GM12865 (cell line): ENCODE measurements at regions not wholly inside any gene's neighbourhood (a gene's known extent, or its start where the extent isn't known, plus 50 kb on each side); places are given as distances from the start of the nearest gene placed in this dataset.

Experiments used
- DNase-seq: peaks from one replicate; pipeline ENCODE4 v3.0.0; 2010; ENCODE audit warnings: low read depth
- H3K4me3 ChIP-seq: 2 replicates; pipeline ENCODE4 v1.5.1; 2011; ENCODE audit warnings: mild to moderate bottlenecking, low read depth, low read length, control low read depth
- CTCF ChIP-seq: IDR thresholded peaks from 2 replicates; pipeline ENCODE4 v1.5.1; 2011; ENCODE audit warnings: low read length, control low read depth, low read depth, inconsistent platforms; ENCODE audit not compliant: insufficient read depth; ENCODE audit errors: missing control alignments

- H3K4me3 ChIP-seq: no peak overlapping the region
- peak; percentile 63 for DNase-seq
- peak; percentile 52 for TF ChIP-seq CTCF
Observed at GRCh38 chr2:21317131-21317530, 193.4 kb downstream of the TDRD15 start.

- TF ChIP-seq CTCF: no peak
- no peak for DNase-seq
Observed at GRCh38 chr2:21318263-21318662, 194.5 kb downstream of the TDRD15 start.

GRCh38 chr2:21326152-21326551 lies 202.4 kb downstream of the TDRD15 start:
- no peak for DNase-seq

More at GRCh38 chr2:21318263-21318662, 194.5 kb downstream of the TDRD15 start:
- H3K4me3 ChIP-seq: no peak overlapping the region

GRCh38 chr2:21328177-21328576 lies 204.4 kb downstream of the TDRD15 start:
- no peak overlapping the region for H3K4me3 ChIP-seq
- no peak for DNase-seq
- no peak for TF ChIP-seq CTCF

More at GRCh38 chr2:21326152-21326551, 202.4 kb downstream of the TDRD15 start:
- no peak overlapping the region for H3K4me3 ChIP-seq
- TF ChIP-seq CTCF: no peak

- H3K4me3 ChIP-seq: no peak overlapping the region
- DNase-seq: no peak
- TF ChIP-seq CTCF: no peak
Observed at GRCh38 chr2:21330786-21331391, 207.1 kb downstream of the TDRD15 start.

- no peak for DNase-seq
- TF ChIP-seq CTCF: no peak
- no peak overlapping the region for H3K4me3 ChIP-seq
Observed at GRCh38 chr2:21331625-21332370, 208.0 kb downstream of the TDRD15 start.

- TF ChIP-seq CTCF: no peak
- no peak overlapping the region for H3K4me3 ChIP-seq
- DNase-seq: no peak
Observed at GRCh38 chr2:21332993-21333625, 209.3 kb downstream of the TDRD15 start.
